ENCODE measurements at regions not wholly inside any gene's neighbourhood (a gene's known extent, or its start where the extent isn't known, plus 50 kb on each side); places are given as distances from the start of the nearest gene placed in this dataset.

- H3K9me2 ChIP-seq, result no peaks in the 10 kb centered on the region
- no peak overlapping the region for H3K4me2 ChIP-seq
- H3K27me3 ChIP-seq (ENCODE audit: insufficient read depth), result no peaks in the 10 kb centered on the region
- no peak overlapping the region for H3K9ac ChIP-seq
- no peaks in the 10 kb centered on the region for H3K79me2 ChIP-seq (ENCODE audit: insufficient read depth)
- H3K27ac ChIP-seq (ENCODE audit: low read depth in 2 of 2, low read length in 1 of 2), result no peak overlapping the region
- no peak for DNase-seq
- WGBS (ENCODE audit: low lambda C conversion rate), result 20% methylated on average over 5 of the region's 5 CpGs
- H3K4me3 ChIP-seq (ENCODE audit: low read depth in 2 of 2, low read length in 1 of 2), result no peak overlapping the region
- TF ChIP-seq IRF3 (IDR thresholded peaks at IDR 0.05; ENCODE audit: low read depth, low read length) (no peak), REST (IDR thresholded peaks at IDR 0.05; ENCODE audit: low read depth, low read length) (peak; percentile 94), NFIC (IDR thresholded peaks at IDR 0.05; ENCODE audit: borderline replicate concordance) (no peak), RXRA (IDR thresholded peaks at IDR 0.05; ENCODE audit: borderline replicate concordance, low read depth) (no peak)
- no peaks in the 10 kb centered on the region for H4K20me1 ChIP-seq (ENCODE audit: insufficient read depth)
- CTCF ChIA-PET, result interaction anchor here (1.4 kb wide), 1 partner anchor 228 kb away, joined by 4 read pairs; no protein-coding TSS in a partner anchor
- H3K4me1 ChIP-seq (ENCODE audit: control insufficient read depth in 1 of 2, insufficient read depth in 2 of 2, low read depth in 1 of 2, low read length in 1 of 2), result no peaks in the 10 kb centered on the region
- no peak overlapping the region for H2AFZ ChIP-seq (ENCODE audit: low read depth)
- POLR2A ChIA-PET, result no interaction called here
- no peaks in the 10 kb centered on the region for H3F3A ChIP-seq (replicated peaks; ENCODE audit: insufficient read depth)
- H3K36me3 ChIP-seq (replicated peaks in 1 of 2; ENCODE audit: control insufficient read depth in 1 of 2, insufficient read depth in 2 of 2, low read length in 1 of 2), result no peaks in the 10 kb centered on the region
- H3K9me3 ChIP-seq, result no peaks in the 10 kb centered on the region
Observed at GRCh38 chr11:45543808-45544422, 121.5 kb downstream of the CHST1 start.

- no peak overlapping the region for H3K27ac ChIP-seq (ENCODE audit: low read depth in 2 of 2, low read length in 1 of 2)
- H3K9me3 ChIP-seq, result no peaks in the 10 kb centered on the region
- H3K27me3 ChIP-seq (ENCODE audit: insufficient read depth), result no peaks in the 10 kb centered on the region
- ChIA-PET CTCF (interaction anchor here (1.1 to 1.4 kb wide), 2 partner anchors 67 to 229 kb away, joined by 3 to 4 read pairs; no protein-coding TSS in a partner anchor), POLR2A (no interaction called here)
- H3K4me1 ChIP-seq (ENCODE audit: control insufficient read depth in 1 of 2, insufficient read depth in 2 of 2, low read depth in 1 of 2, low read length in 1 of 2), result no peaks in the 10 kb centered on the region
- no peaks in the 10 kb centered on the region for H4K20me1 ChIP-seq (ENCODE audit: insufficient read depth)
- DNase-seq, result no peak
- H3K36me3 ChIP-seq (replicated peaks in 1 of 2; ENCODE audit: control insufficient read depth in 1 of 2, insufficient read depth in 2 of 2, low read length in 1 of 2), result no peaks in the 10 kb centered on the region
- no peak overlapping the region for H3K4me3 ChIP-seq (ENCODE audit: low read depth in 2 of 2, low read length in 1 of 2)
- H3K4me2 ChIP-seq, result no peak overlapping the region
- H3F3A ChIP-seq (replicated peaks; ENCODE audit: insufficient read depth), result no peaks in the 10 kb centered on the region
- no peak overlapping the region for H2AFZ ChIP-seq (ENCODE audit: low read depth)
- no peak overlapping the region for H3K9ac ChIP-seq
- H3K79me2 ChIP-seq (ENCODE audit: insufficient read depth), result no peaks in the 10 kb centered on the region
- H3K9me2 ChIP-seq, result no peaks in the 10 kb centered on the region
- no CpG with 5 or more reads among the region's 2 CpGs for WGBS (ENCODE audit: low lambda C conversion rate)
- TF ChIP-seq TAF1 (IDR thresholded peaks at IDR 0.05; ENCODE audit: borderline replicate concordance, low read depth, low read length), result no peak
- TF ChIP-seq CHD2 (IDR thresholded peaks at IDR 0.05; ENCODE audit: low read length, partially characterized antibody), result no peak
- no peak for TF ChIP-seq EZH2phosphoT487 (IDR thresholded peaks at IDR 0.05; ENCODE audit: borderline replicate concordance, low read depth)
- TF ChIP-seq USF1 (IDR thresholded peaks at IDR 0.05; ENCODE audit: borderline replicate concordance, low read depth), result no peak
- TF ChIP-seq ZBTB33 (IDR thresholded peaks at IDR 0.05; ENCODE audit: borderline replicate concordance, low read depth), result no peak
- no peak for TF ChIP-seq CTCF (IDR thresholded peaks at IDR 0.05)
- no peak for TF ChIP-seq GABPA (IDR thresholded peaks at IDR 0.05; ENCODE audit: low read depth)
- TF ChIP-seq REST (IDR thresholded peaks at IDR 0.05; ENCODE audit: low read depth, low read length), result no peak
Observed at GRCh38 chr11:45543081-45543480, 122.3 kb downstream of the CHST1 start.
